B cell (primary cell): ENCODE measurements at regions not wholly inside any gene's neighbourhood (a gene's known extent, or its start where the extent isn't known, plus 50 kb on each side); places are given as distances from the start of the nearest gene placed in this dataset.
"Not testable (repeated sequence)": the region's sequence is repeated elsewhere in the genome, so short reads cannot be mapped to it uniquely, and the experiment has no call there.

Experiments used
- ATAC-seq: fragments of 200-7000 bp; cut with Tn5 transposase; one replicate; pipeline ENCODE4 v1.10.0; 2021; ENCODE audit warnings: low read depth, mild to moderate bottlenecking, moderate number of reproducible peaks, moderate library complexity
- CTCF ChIA-PET: fragments of 350-600 bp; sonication (Branson Sonifier 250); formaldehyde crosslinking; loops from one replicate; lab custom pipeline; 2021; ENCODE audit warnings: antibody characterized with exemption, inconsistent platforms; lab: Charles Lee
- POLR2A ChIA-PET: fragments of 350-600 bp; sonication (Branson Sonifier 250); formaldehyde crosslinking; loops from one replicate; lab custom pipeline; 2021; ENCODE audit warnings: antibody characterized with exemption; lab: Charles Lee
- DNase-seq: peaks from one replicate; pipeline ENCODE4 v3.0.0; 2013
- H2AFZ ChIP-seq: 2 replicates; pipeline ENCODE4 v1.6.1; 2012; ENCODE audit warnings: mild to moderate bottlenecking, low read depth, low read length; ENCODE audit not compliant: insufficient read depth, poor library complexity, severe bottlenecking
- H3K27ac ChIP-seq, 2 donors: 1 replicate in 1 of 2; 2 replicates in 1 of 2; pipeline ENCODE4 v1.5.1; 2012 to 2013; ENCODE audit warnings: low read length in 2 of 2, mild to moderate bottlenecking in 2 of 2, moderate library complexity in 1 of 2
- H3K27me3 ChIP-seq, 4 experiments: fragments of 200-600 bp in 1 of 4; sonication (generic) in 1 of 4; replicated peaks in 1 of 4; 1 replicate in 2 of 4; 2 replicates in 2 of 4; pipeline versions ENCODE4 v1.6.1 to v1.7.0; 2013 to 2016; ENCODE audit warnings: low read length in 3 of 4, mild to moderate bottlenecking in 2 of 4, mixed read lengths in 1 of 4, moderate library complexity in 1 of 4; ENCODE audit not compliant: insufficient read depth in 4 of 4, control insufficient read depth in 3 of 4; ENCODE audit errors: control extremely low read depth in 1 of 4
- H3K36me3 ChIP-seq, 2 experiments: replicated peaks in 1 of 2; 1 replicate in 1 of 2; 2 replicates in 1 of 2; pipeline versions ENCODE4 v1.6.1 to v1.7.1; 2013; ENCODE audit warnings: low read length in 1 of 2; ENCODE audit not compliant: insufficient read depth in 2 of 2, control insufficient read depth in 1 of 2; ENCODE audit errors: control extremely low read depth in 1 of 2, extremely low read depth in 1 of 2
- H3K4me1 ChIP-seq, 2 donors: fragments of 200-600 bp in 1 of 2; sonication (generic) in 1 of 2; 1 replicate in 1 of 2; 2 replicates in 1 of 2; pipeline versions ENCODE4 v1.5.1 to v1.6.1; 2013 to 2017; ENCODE audit warnings: low read length in 2 of 2; ENCODE audit not compliant: control insufficient read depth in 2 of 2, insufficient read depth in 2 of 2
- H3K4me2 ChIP-seq: replicated peaks from 2 replicates; pipeline ENCODE3; 2012; ENCODE audit warnings: mild to moderate bottlenecking, low read depth, low read length; ENCODE audit not compliant: poor library complexity, severe bottlenecking
- H3K4me3 ChIP-seq, 5 experiments: fragments of 200-600 bp in 1 of 5; sonication (generic) in 1 of 5; 1 replicate in 3 of 5; 2 replicates in 2 of 5; pipeline versions ENCODE4 v1.5.1 to v1.7.0; 2011 to 2016; ENCODE audit warnings: low read length in 4 of 5, mild to moderate bottlenecking in 4 of 5, low read depth in 2 of 5, control low read depth in 1 of 5, moderate library complexity in 1 of 5; ENCODE audit not compliant: insufficient read depth in 1 of 5; ENCODE audit errors: control extremely low read depth in 1 of 5, extremely low read depth in 1 of 5
- H3K79me2 ChIP-seq: fragments of 200-600 bp; sonication (generic); one replicate; pipeline ENCODE4 v1.6.0; 2016; ENCODE audit warnings: low read length; ENCODE audit not compliant: control insufficient read depth, insufficient read depth
- H3K9ac ChIP-seq: fragments of 200-600 bp; sonication (generic); 2 replicates; pipeline ENCODE4 v1.6.1; 2017; ENCODE audit warnings: mild to moderate bottlenecking, low read length, moderate library complexity
- H3K9me3 ChIP-seq, 3 donors: one replicate each; pipeline versions ENCODE4 v1.6.1 to v1.7.1; 2013; ENCODE audit warnings: low read length in 2 of 3; ENCODE audit not compliant: control insufficient read depth in 2 of 3, insufficient read depth in 1 of 3; ENCODE audit errors: control extremely low read depth in 1 of 3
- H4K20me1 ChIP-seq: 2 replicates; pipeline ENCODE4 v1.6.0; 2012; ENCODE audit warnings: mild to moderate bottlenecking, low read length; ENCODE audit not compliant: insufficient read depth, control insufficient read depth, poor library complexity, severe bottlenecking
- H3K27ac Mint-ChIP-seq: one replicate; pipeline ENCODE4 v1.8.0; 2021; ENCODE audit warnings: mixed read lengths
- H3K27me3 Mint-ChIP-seq: one replicate; pipeline ENCODE4 v1.8.0; 2021; ENCODE audit warnings: mixed read lengths
- H3K4me1 Mint-ChIP-seq: one replicate; pipeline ENCODE4 v1.8.0; 2021; ENCODE audit warnings: mixed read lengths
- H3K4me3 Mint-ChIP-seq: one replicate; pipeline ENCODE4 v1.8.0; 2021; ENCODE audit warnings: mixed read lengths
- H3K9me3 Mint-ChIP-seq: one replicate; pipeline ENCODE4 v1.8.0; 2022; ENCODE audit warnings: mixed read lengths; ENCODE audit not compliant: insufficient read depth
- CTCF ChIP-seq: fragments of 200-600 bp; IDR thresholded peaks from one replicate; pipeline ENCODE4 v1.8.0; 2022; ENCODE audit warnings: antibody characterized with exemption, mild to moderate bottlenecking
- EZH2 ChIP-seq: IDR thresholded peaks from 2 replicates; pipeline ENCODE4 v1.6.1; 2012; ENCODE audit warnings: borderline replicate concordance, low read depth, mild to moderate bottlenecking, moderate library complexity, low read length; ENCODE audit not compliant: insufficient read depth, poor library complexity, severe bottlenecking
- WGBS: methylation state at CpG from one replicate; pipeline ENCODE4 v1.1.5; 2013; ENCODE audit warnings: missing lambda C conversion rate; ENCODE audit not compliant: insufficient coverage; 5-methylcytosine and 5-hydroxymethylcytosine counted together
- intact Hi-C: fragments of 100-400 bp; cut with micrococcal nuclease; formaldehyde crosslinking; loops from one replicate; pipeline ENCODE4 v1.10.0; 2022

- DNase-seq = no peak
- no peaks in the 10 kb centered on the region for H3K36me3 ChIP-seq
- H3K4me1 ChIP-seq = no peaks in the 10 kb centered on the region
- no peak overlapping the region for H3K4me3 ChIP-seq
- ChIA-PET CTCF (interaction anchor here (0.7 kb wide), 1 partner anchor 13 kb away, joined by 3 read pairs; no protein-coding TSS in a partner anchor), POLR2A (no interaction called here)
- peaks cover 0 to under 1% (median 0%) of the 10 kb centered on the region in 4 experiments for H3K27me3 ChIP-seq
- no peak overlapping the region for H3K4me2 ChIP-seq
- intact Hi-C loops = no loop called here
- Mint-ChIP-seq H3K4me1 (peaks cover 9% of the 10 kb centered on the region), H3K27me3 (no peaks in the 10 kb centered on the region), H3K27ac (no peak overlapping the region), H3K4me3 (no peak overlapping the region), H3K9me3 (no peaks in the 10 kb centered on the region)
- no peak overlapping the region for H3K27ac ChIP-seq
- no peak overlapping the region for H3K9ac ChIP-seq
- no peaks in the 10 kb centered on the region for H4K20me1 ChIP-seq
- H2AFZ ChIP-seq = no peak overlapping the region
- no peaks in the 10 kb centered on the region for H3K79me2 ChIP-seq
- TF ChIP-seq EZH2 = no peak
- no peak for TF ChIP-seq CTCF
- no peak for ATAC-seq
- 63% methylated on average over 2 of the region's 6 CpGs for WGBS
- H3K9me3 ChIP-seq = no peaks in the 10 kb centered on the region
Measured at GRCh38 chr7:148515728-148516695, 74.6 kb upstream of the C7orf33 start.

GRCh38 chr7:148519386-148519785, 71.2 kb upstream of the C7orf33 start:
- H3K27me3 ChIP-seq, H3K4me3 ChIP-seq, H3K4me2 ChIP-seq, H4K20me1 ChIP-seq, H3K9ac ChIP-seq, H3K27me3 Mint-ChIP-seq, H3K4me1 Mint-ChIP-seq, H3K9me3 ChIP-seq, H3K4me1 ChIP-seq, H2AFZ ChIP-seq, ATAC-seq, H3K27ac ChIP-seq, H3K27ac Mint-ChIP-seq, H3K9me3 Mint-ChIP-seq, POLR2A ChIA-PET, H3K79me2 ChIP-seq, DNase-seq, intact Hi-C loops, H3K36me3 ChIP-seq: not testable (repeated sequence)
- peak overlapping the region; percentile 17 for H3K4me3 Mint-ChIP-seq
- CTCF ChIA-PET = interaction anchor here (0.7 to 1.1 kb wide), 2 partner anchors 337 to 447 kb away, joined by 3 read pairs; no protein-coding TSS in a partner anchor
- WGBS = no CpG with 5 or more reads among the region's 4 CpGs
